ENCODE measurements at regions not wholly inside any gene's neighbourhood (a gene's known extent, or its start where the extent isn't known, plus 50 kb on each side); places are given as distances from the start of the nearest gene placed in this dataset.

DNA sequence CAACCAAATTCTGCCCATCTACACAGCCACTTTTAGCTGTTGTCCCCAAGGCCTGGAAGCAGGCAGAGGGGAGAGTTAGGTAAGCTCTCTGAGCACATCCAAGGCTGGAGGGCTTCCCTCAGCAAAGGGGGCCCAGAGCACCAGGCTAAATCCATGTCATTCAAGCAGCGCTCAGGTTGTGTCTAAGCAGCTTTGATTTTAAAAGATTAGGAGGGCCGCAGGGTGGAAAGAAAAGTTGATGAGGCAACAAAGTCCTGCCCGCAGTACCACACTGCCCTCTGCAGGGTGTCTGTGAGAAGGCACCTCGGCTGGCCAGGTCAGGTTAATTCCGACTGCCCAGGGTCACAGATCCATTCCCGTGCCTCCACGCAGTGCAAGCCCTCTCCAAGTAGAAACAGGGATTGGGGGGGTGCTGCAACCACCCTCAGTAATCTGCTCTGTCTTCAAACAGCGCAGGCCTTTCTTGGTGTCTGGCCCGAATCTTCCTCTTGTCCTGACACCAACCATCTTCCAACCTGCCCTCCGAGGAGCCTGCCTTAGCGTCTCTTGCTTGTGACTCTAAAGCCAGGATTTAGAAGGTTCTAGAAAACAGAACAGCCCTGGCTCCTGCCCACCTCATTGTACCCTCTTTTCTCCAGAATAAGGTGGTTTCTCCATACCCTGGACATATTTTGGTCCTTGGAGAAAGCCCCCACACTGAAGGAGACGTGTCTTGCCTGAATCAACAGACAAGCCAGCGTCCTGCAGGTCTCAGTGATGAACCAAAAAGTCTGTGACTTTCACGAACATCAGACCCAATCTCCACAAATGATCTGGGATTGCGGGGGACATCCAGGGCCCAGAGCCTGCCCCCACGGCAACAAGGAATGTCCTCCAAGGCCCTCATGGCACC is 289.2 kb downstream of the TNS1 start (continued):
- TF ChIP-seq, protein P1, sequence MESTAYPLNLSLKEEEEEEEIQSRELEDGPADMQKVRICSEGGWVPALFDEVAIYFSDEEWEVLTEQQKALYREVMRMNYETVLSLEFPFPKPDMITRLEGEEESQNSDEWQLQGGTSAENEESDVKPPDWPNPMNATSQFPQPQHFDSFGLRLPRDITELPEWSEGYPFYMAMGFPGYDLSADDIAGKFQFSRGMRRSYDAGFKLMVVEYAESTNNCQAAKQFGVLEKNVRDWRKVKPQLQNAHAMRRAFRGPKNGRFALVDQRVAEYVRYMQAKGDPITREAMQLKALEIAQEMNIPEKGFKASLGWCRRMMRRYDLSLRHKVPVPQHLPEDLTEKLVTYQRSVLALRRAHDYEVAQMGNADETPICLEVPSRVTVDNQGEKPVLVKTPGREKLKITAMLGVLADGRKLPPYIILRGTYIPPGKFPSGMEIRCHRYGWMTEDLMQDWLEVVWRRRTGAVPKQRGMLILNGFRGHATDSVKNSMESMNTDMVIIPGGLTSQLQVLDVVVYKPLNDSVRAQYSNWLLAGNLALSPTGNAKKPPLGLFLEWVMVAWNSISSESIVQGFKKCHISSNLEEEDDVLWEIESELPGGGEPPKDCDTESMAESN (CRISPR knock-in tag; conservative IDR thresholded peaks at IDR 0.05) = 0 out of 2 replicates have a peak, but pooled peaks have one; percentile 41
- no peak for TF ChIP-seq PTBP1 (IDR thresholded peaks at IDR 0.05; ENCODE audit: low read depth, low read length, poor library complexity, severe bottlenecking)
- TF ChIP-seq, protein P2, sequence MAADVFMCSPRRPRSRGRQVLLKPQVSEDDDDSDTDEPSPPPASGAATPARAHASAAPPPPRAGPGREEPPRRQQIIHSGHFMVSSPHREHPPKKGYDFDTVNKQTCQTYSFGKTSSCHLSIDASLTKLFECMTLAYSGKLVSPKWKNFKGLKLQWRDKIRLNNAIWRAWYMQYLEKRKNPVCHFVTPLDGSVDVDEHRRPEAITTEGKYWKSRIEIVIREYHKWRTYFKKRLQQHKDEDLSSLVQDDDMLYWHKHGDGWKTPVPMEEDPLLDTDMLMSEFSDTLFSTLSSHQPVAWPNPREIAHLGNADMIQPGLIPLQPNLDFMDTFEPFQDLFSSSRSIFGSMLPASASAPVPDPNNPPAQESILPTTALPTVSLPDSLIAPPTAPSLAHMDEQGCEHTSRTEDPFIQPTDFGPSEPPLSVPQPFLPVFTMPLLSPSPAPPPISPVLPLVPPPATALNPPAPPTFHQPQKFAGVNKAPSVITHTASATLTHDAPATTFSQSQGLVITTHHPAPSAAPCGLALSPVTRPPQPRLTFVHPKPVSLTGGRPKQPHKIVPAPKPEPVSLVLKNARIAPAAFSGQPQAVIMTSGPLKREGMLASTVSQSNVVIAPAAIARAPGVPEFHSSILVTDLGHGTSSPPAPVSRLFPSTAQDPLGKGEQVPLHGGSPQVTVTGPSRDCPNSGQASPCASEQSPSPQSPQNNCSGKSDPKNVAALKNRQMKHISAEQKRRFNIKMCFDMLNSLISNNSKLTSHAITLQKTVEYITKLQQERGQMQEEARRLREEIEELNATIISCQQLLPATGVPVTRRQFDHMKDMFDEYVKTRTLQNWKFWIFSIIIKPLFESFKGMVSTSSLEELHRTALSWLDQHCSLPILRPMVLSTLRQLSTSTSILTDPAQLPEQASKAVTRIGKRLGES (CRISPR knock-in tag; IDR thresholded peaks at IDR 0.05; ENCODE audit: borderline replicate concordance) = no peak
- no peak for TF ChIP-seq TBX2 (CRISPR knock-in tag; IDR thresholded peaks at IDR 0.05; ENCODE audit: borderline replicate concordance)
- TF ChIP-seq, protein P3, sequence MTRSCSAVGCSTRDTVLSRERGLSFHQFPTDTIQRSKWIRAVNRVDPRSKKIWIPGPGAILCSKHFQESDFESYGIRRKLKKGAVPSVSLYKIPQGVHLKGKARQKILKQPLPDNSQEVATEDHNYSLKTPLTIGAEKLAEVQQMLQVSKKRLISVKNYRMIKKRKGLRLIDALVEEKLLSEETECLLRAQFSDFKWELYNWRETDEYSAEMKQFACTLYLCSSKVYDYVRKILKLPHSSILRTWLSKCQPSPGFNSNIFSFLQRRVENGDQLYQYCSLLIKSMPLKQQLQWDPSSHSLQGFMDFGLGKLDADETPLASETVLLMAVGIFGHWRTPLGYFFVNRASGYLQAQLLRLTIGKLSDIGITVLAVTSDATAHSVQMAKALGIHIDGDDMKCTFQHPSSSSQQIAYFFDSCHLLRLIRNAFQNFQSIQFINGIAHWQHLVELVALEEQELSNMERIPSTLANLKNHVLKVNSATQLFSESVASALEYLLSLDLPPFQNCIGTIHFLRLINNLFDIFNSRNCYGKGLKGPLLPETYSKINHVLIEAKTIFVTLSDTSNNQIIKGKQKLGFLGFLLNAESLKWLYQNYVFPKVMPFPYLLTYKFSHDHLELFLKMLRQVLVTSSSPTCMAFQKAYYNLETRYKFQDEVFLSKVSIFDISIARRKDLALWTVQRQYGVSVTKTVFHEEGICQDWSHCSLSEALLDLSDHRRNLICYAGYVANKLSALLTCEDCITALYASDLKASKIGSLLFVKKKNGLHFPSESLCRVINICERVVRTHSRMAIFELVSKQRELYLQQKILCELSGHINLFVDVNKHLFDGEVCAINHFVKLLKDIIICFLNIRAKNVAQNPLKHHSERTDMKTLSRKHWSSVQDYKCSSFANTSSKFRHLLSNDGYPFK (CRISPR knock-in tag; IDR thresholded peaks at IDR 0.05; ENCODE audit: borderline replicate concordance) = no peak
- TF ChIP-seq MXD4 (CRISPR knock-in tag; IDR thresholded peaks at IDR 0.05) = peak; percentile 40; the same call in 1 of the 2 replicates
- TF ChIP-seq FOXA3 (CRISPR knock-in tag; IDR thresholded peaks at IDR 0.05) = 0 out of 2 replicates have a peak, but pooled peaks have one; percentile 15
- TF ChIP-seq, protein P4, sequence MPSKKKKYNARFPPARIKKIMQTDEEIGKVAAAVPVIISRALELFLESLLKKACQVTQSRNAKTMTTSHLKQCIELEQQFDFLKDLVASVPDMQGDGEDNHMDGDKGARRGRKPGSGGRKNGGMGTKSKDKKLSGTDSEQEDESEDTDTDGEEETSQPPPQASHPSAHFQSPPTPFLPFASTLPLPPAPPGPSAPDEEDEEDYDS (CRISPR knock-in tag; IDR thresholded peaks at IDR 0.05) = no peak
- no peak for TF ChIP-seq HNRNPUL1 (IDR thresholded peaks at IDR 0.05; ENCODE audit: low read depth, low read length)
- TF ChIP-seq ZNF616 (CRISPR knock-in tag; IDR thresholded peaks at IDR 0.05; ENCODE audit: low read depth) = no peak
- no peak for TF ChIP-seq SMARCC2 (IDR thresholded peaks at IDR 0.05)
- no peak for TF ChIP-seq NFKBIZ (CRISPR knock-in tag; IDR thresholded peaks at IDR 0.05)
- TF ChIP-seq ZNF430 (CRISPR knock-in tag; IDR thresholded peaks at IDR 0.05) = no peak
- TF ChIP-seq ZNF251 (CRISPR knock-in tag; IDR thresholded peaks at IDR 0.05) = no peak
- no peak for TF ChIP-seq CBFB (CRISPR knock-in tag; IDR thresholded peaks at IDR 0.05)
- no peak for TF ChIP-seq ZFP36L1 (CRISPR knock-in tag; IDR thresholded peaks at IDR 0.05)
- no peak for TF ChIP-seq ZNF569 (CRISPR knock-in tag; IDR thresholded peaks at IDR 0.05; ENCODE audit: borderline replicate concordance)
- TF ChIP-seq TEAD2 (CRISPR knock-in tag; IDR thresholded peaks at IDR 0.05) = no peak
- no peak for TF ChIP-seq SIX1 (CRISPR knock-in tag; IDR thresholded peaks at IDR 0.05; ENCODE audit: borderline replicate concordance)
- TF ChIP-seq HOXA5 (CRISPR knock-in tag; IDR thresholded peaks at IDR 0.05) = peak; percentile 46; the same call in 1 of the 2 replicates
